ENCODE measurements at regions not wholly inside any gene's neighbourhood (a gene's known extent, or its start where the extent isn't known, plus 50 kb on each side); places are given as distances from the start of the nearest gene placed in this dataset.
"Not testable (repeated sequence)": the region's sequence is repeated elsewhere in the genome, so short reads cannot be mapped to it uniquely, and the experiment has no call there.

- DNase-seq (ENCODE audit: low read depth) = peak; percentile 55
These were observed 187.8 kb downstream of the SHQ1 start for GRCh38 chr3:72660270-72661114.

- DNase-seq (ENCODE audit: low read depth) = peak; percentile 84
These were observed 188.6 kb downstream of the SHQ1 start for GRCh38 chr3:72659596-72659995.

- DNase-seq (ENCODE audit: low read depth) = no peak
These were observed 189.1 kb downstream of the SHQ1 start for GRCh38 chr3:72659188-72659587.

GRCh38 chr3:72658466-72659100 lies 189.7 kb downstream of the SHQ1 start:
- DNase-seq (ENCODE audit: low read depth) = no peak

- DNase-seq (ENCODE audit: low read depth) = peak; percentile 77
These were observed 190.6 kb downstream of the SHQ1 start for GRCh38 chr3:72657666-72658065.

GRCh38 chr3:72655723-72656122 lies 192.5 kb downstream of the SHQ1 start:
- DNase-seq (ENCODE audit: low read depth) = no peak

- no peak for DNase-seq (ENCODE audit: low read depth)
These were observed 193.1 kb downstream of the SHQ1 start for GRCh38 chr3:72655131-72655551.

GRCh38 chr3:72652395-72652794 lies 195.8 kb downstream of the SHQ1 start:
- no peak for DNase-seq (ENCODE audit: low read depth)

- no peak for DNase-seq (ENCODE audit: low read depth)
These were observed 196.7 kb downstream of the SHQ1 start for GRCh38 chr3:72651498-72651897.

GRCh38 chr3:72646263-72646662 lies 202.0 kb downstream of the SHQ1 start:
- DNase-seq (ENCODE audit: low read depth) = no peak

- not testable (repeated sequence) for DNase-seq (ENCODE audit: low read depth)
These were observed 204.6 kb downstream of the SHQ1 start for GRCh38 chr3:72643635-72644034.

- no peak for DNase-seq (ENCODE audit: low read depth)
These were observed 206.6 kb downstream of the SHQ1 start for GRCh38 chr3:72641684-72642083.

- DNase-seq (ENCODE audit: low read depth) = no peak
These were observed 207.2 kb downstream of the SHQ1 start for GRCh38 chr3:72641072-72641471.

GRCh38 chr3:72636969-72637597 lies 211.2 kb downstream of the SHQ1 start:
- DNase-seq (ENCODE audit: low read depth) = no peak

GRCh38 chr3:72635551-72635950 lies 212.7 kb downstream of the SHQ1 start:
- no peak for DNase-seq (ENCODE audit: low read depth)

GRCh38 chr3:72634128-72634527 lies 214.1 kb downstream of the SHQ1 start:
- DNase-seq (ENCODE audit: low read depth) = no peak

GRCh38 chr3:72633534-72633933 lies 214.7 kb downstream of the SHQ1 start:
- DNase-seq (ENCODE audit: low read depth) = no peak

- DNase-seq (ENCODE audit: low read depth) = peak; percentile 71
These were observed 215.1 kb downstream of the SHQ1 start for GRCh38 chr3:72633121-72633520.

GRCh38 chr3:72632129-72632528 lies 216.1 kb downstream of the SHQ1 start:
- DNase-seq (ENCODE audit: low read depth) = no peak

- peak; percentile 77 for DNase-seq (ENCODE audit: low read depth)
These were observed 217.3 kb downstream of the SHQ1 start for GRCh38 chr3:72630969-72631344.

GRCh38 chr3:72630327-72630968 lies 217.8 kb downstream of the SHQ1 start:
- DNase-seq (ENCODE audit: low read depth) = peak; percentile 87

GRCh38 chr3:72629191-72629631 lies 219.0 kb downstream of the SHQ1 start:
- DNase-seq (ENCODE audit: low read depth) = peak; percentile 72

Data from renal cortical epithelial cell (primary cell).